GM20000 (cell line): ENCODE measurements at regions not wholly inside any gene's neighbourhood (a gene's known extent, or its start where the extent isn't known, plus 50 kb on each side); places are given as distances from the start of the nearest gene placed in this dataset.

Source experiments
- DNase-seq: peaks from one replicate; pipeline ENCODE4 v3.0.0; 2012; ENCODE audit warnings: low spot score
- CTCF ChIP-seq: IDR thresholded peaks from 2 replicates; pipeline ENCODE4 v1.5.1; 2012; ENCODE audit warnings: mild to moderate bottlenecking, control low read depth; ENCODE audit errors: extremely low read depth, missing control alignments

GRCh38 chr6:98670045-98670746, 164.2 kb upstream of the POU3F2 start:
- TF ChIP-seq CTCF = no peak
- no peak for DNase-seq

GRCh38 chr6:98672681-98673475, 161.5 kb upstream of the POU3F2 start:
- DNase-seq = no peak
- no peak for TF ChIP-seq CTCF

- no peak for TF ChIP-seq CTCF
- no peak for DNase-seq
These were observed 155.9 kb upstream of the POU3F2 start for GRCh38 chr6:98678481-98678880.

GRCh38 chr6:98686008-98686601, 148.3 kb upstream of the POU3F2 start:
- no peak for DNase-seq
- no peak for TF ChIP-seq CTCF

- DNase-seq = no peak
- no peak for TF ChIP-seq CTCF
These were observed 146.6 kb upstream of the POU3F2 start for GRCh38 chr6:98687752-98688151.

GRCh38 chr6:98695091-98695801, 139.1 kb upstream of the POU3F2 start:
- no peak for TF ChIP-seq CTCF

GRCh38 chr6:98711380-98711779, 123.0 kb upstream of the POU3F2 start:
- no peak for DNase-seq
- TF ChIP-seq CTCF = no peak

More at GRCh38 chr6:98695091-98695801, 139.1 kb upstream of the POU3F2 start:
- DNase-seq = no peak
